H9 (cell line): ENCODE measurements at regions not wholly inside any gene's neighbourhood (a gene's known extent, or its start where the extent isn't known, plus 50 kb on each side); places are given as distances from the start of the nearest gene placed in this dataset.

ENCODE experiments used
- DNase-seq: peaks from one replicate; pipeline ENCODE4 v3.0.0-alpha.2; 2017
- H2AFZ ChIP-seq: one replicate; pipeline ENCODE4 v1.6.1; 2013; ENCODE audit warnings: mild to moderate bottlenecking, low read length, control low read depth, moderate library complexity
- H2AK5ac ChIP-seq: 2 replicates; pipeline ENCODE4 v1.6.1; 2013; ENCODE audit warnings: low read length, control low read depth, mixed read lengths; ENCODE audit not compliant: insufficient read length
- H2BK120ac ChIP-seq: one replicate; pipeline ENCODE4 v1.6.1; 2013; ENCODE audit warnings: low read depth, mild to moderate bottlenecking, low read length, control low read depth, inconsistent platforms; ENCODE audit not compliant: poor library complexity, severe bottlenecking
- H2BK12ac ChIP-seq: 2 replicates; pipeline ENCODE4 v1.6.1; 2013; ENCODE audit warnings: low read length, control low read depth, mixed read lengths, low read depth; ENCODE audit not compliant: insufficient read length
- H2BK15ac ChIP-seq: 2 replicates; pipeline ENCODE4 v1.6.1; 2013; ENCODE audit warnings: low read depth, low read length, control low read depth
- H2BK20ac ChIP-seq: one replicate; pipeline ENCODE4 v1.6.1; 2013; ENCODE audit warnings: low read depth, mild to moderate bottlenecking, low read length, control low read depth, inconsistent platforms; ENCODE audit not compliant: poor library complexity, severe bottlenecking
- H2BK5ac ChIP-seq: 2 replicates; pipeline ENCODE4 v1.6.1; 2013; ENCODE audit warnings: low read length, control low read depth, mixed read lengths; ENCODE audit not compliant: insufficient read length
- H3K14ac ChIP-seq: 2 replicates; pipeline ENCODE4 v1.6.1; 2013; ENCODE audit warnings: low read length, control low read depth; ENCODE audit not compliant: insufficient read depth
- H3K18ac ChIP-seq: 2 replicates; pipeline ENCODE4 v1.6.1; 2013; ENCODE audit warnings: low read depth, mild to moderate bottlenecking, mixed read lengths, low read length, control low read depth; ENCODE audit not compliant: insufficient read length
- H3K23ac ChIP-seq: 2 replicates; pipeline ENCODE4 v1.6.1; 2013; ENCODE audit warnings: low read length, control low read depth, mixed read lengths, low read depth; ENCODE audit not compliant: insufficient read length
- H3K23me2 ChIP-seq: 2 replicates; pipeline ENCODE4 v1.6.1; 2013; ENCODE audit warnings: low read depth, mild to moderate bottlenecking, mixed read lengths, low read length, control low read depth; ENCODE audit not compliant: insufficient read length, poor library complexity, severe bottlenecking
- H3K27ac ChIP-seq: 2 replicates; pipeline ENCODE4 v1.5.1; 2013; ENCODE audit warnings: low read length, control low read depth, mixed read lengths, low read depth; ENCODE audit not compliant: insufficient read length
- H3K27me3 ChIP-seq: 2 replicates; pipeline ENCODE4 v1.6.1; 2013; ENCODE audit warnings: low read length, control low read depth, inconsistent platforms; ENCODE audit not compliant: insufficient read depth
- H3K4ac ChIP-seq: 2 replicates; pipeline ENCODE4 v1.6.1; 2013; ENCODE audit warnings: low read depth, mild to moderate bottlenecking, control low read depth, inconsistent platforms, low read length, moderate library complexity
- H3K4me1 ChIP-seq: 2 replicates; pipeline ENCODE4 v1.6.1; 2013; ENCODE audit warnings: low read length, control low read depth, inconsistent platforms; ENCODE audit not compliant: insufficient read depth
- H3K4me2 ChIP-seq: 2 replicates; pipeline ENCODE4 v1.6.1; 2013; ENCODE audit warnings: low read length, control low read depth, mixed read lengths; ENCODE audit not compliant: insufficient read length, insufficient read depth
- H3K56ac ChIP-seq: 2 replicates; pipeline ENCODE4 v1.6.1; 2013; ENCODE audit warnings: low read depth, mild to moderate bottlenecking, mixed read lengths, low read length, control low read depth; ENCODE audit not compliant: insufficient read length
- H3K79me1 ChIP-seq: 2 replicates; pipeline ENCODE4 v1.6.1; 2013; ENCODE audit warnings: low read depth, mild to moderate bottlenecking, moderate library complexity, low read length, control low read depth, inconsistent platforms; ENCODE audit not compliant: insufficient read depth, poor library complexity, severe bottlenecking
- H3K79me2 ChIP-seq: 2 replicates; pipeline ENCODE4 v1.6.1; 2013; ENCODE audit warnings: low read length, control low read depth, inconsistent platforms; ENCODE audit not compliant: insufficient read depth
- H3K9ac ChIP-seq: 2 replicates; pipeline ENCODE4 v1.6.1; 2013; ENCODE audit warnings: low read length, control low read depth, mixed read lengths; ENCODE audit not compliant: insufficient read length; ENCODE audit errors: extremely low read depth
- H3K9me3 ChIP-seq: one replicate; pipeline ENCODE4 v1.6.1; 2013; ENCODE audit warnings: low read depth, low read length, inconsistent platforms; ENCODE audit not compliant: control insufficient read depth
- H3T11ph ChIP-seq: one replicate; pipeline ENCODE4 v1.6.1; 2013; ENCODE audit warnings: mild to moderate bottlenecking, low read length, control low read depth, inconsistent platforms
- H4K20me1 ChIP-seq: one replicate; pipeline ENCODE4 v1.6.1; 2013; ENCODE audit not compliant: control insufficient read depth, insufficient read length, insufficient read depth
- H4K5ac ChIP-seq: 2 replicates; pipeline ENCODE4 v1.6.1; 2013; ENCODE audit warnings: low read depth, mild to moderate bottlenecking, mixed read lengths, low read length, control low read depth; ENCODE audit not compliant: insufficient read length
- H4K8ac ChIP-seq: replicated peaks from 2 replicates; pipeline ENCODE4 v1.6.1; 2013; ENCODE audit warnings: low read length, control low read depth, mixed read lengths, low read depth; ENCODE audit not compliant: insufficient read length
- H4K91ac ChIP-seq: 2 replicates; pipeline ENCODE4 v1.6.1; 2013; ENCODE audit warnings: low read depth, mild to moderate bottlenecking, moderate library complexity, mixed read lengths, low read length, control low read depth; ENCODE audit not compliant: insufficient read length
- H3K27ac Mint-ChIP-seq, 3 experiments: 2 replicates in 2 of 3; 3 replicates in 1 of 3; pipeline ENCODE4 v1.8.0; 2020 to 2021; ENCODE audit warnings: mixed read lengths in 3 of 3, mild to moderate bottlenecking in 1 of 3, moderate library complexity in 1 of 3
- H3K27me3 Mint-ChIP-seq: 2 replicates; pipeline ENCODE4 v1.8.0; 2021; ENCODE audit warnings: low read depth, mild to moderate bottlenecking, moderate library complexity, mixed read lengths
- H3K36me3 Mint-ChIP-seq, 3 experiments: 2 replicates in 2 of 3; 3 replicates in 1 of 3; pipeline ENCODE4 v1.8.0; 2020 to 2021; ENCODE audit warnings: low read depth in 3 of 3, mixed read lengths in 3 of 3; ENCODE audit not compliant: insufficient read depth in 1 of 3
- H3K4me1 Mint-ChIP-seq, 2 experiments: 2 replicates each; pipeline ENCODE4 v1.8.0; 2020; ENCODE audit warnings: mixed read lengths in 2 of 2
- H3K4me3 Mint-ChIP-seq, 2 experiments: 2 replicates in 1 of 2; 3 replicates in 1 of 2; pipeline ENCODE4 v1.8.0; 2020 to 2021; ENCODE audit warnings: mild to moderate bottlenecking in 2 of 2, mixed read lengths in 2 of 2, moderate library complexity in 1 of 2
- H3K9me3 Mint-ChIP-seq, 2 experiments: 2 replicates in 1 of 2; 3 replicates in 1 of 2; pipeline ENCODE4 v1.8.0; 2020; ENCODE audit warnings: mild to moderate bottlenecking in 2 of 2, mixed read lengths in 2 of 2, moderate library complexity in 1 of 2
- CTCF ChIP-seq: fragments of 200-600 bp; sonication (generic); conservative IDR thresholded peaks from 3 replicates; pipeline ENCODE4 v1.8.0; 2021; ENCODE audit warnings: antibody characterized with exemption, mild to moderate bottlenecking
- WGBS: extraction: QIAGEN DNeasy Blood & Tissue Kit; methylation state at CpG from one replicate; pipeline ENCODE4 v1.1.7; 2013; ENCODE audit warnings: missing lambda C conversion rate, low lambda C conversion rate, mixed read lengths; ENCODE audit not compliant: insufficient read length; ENCODE audit errors: extremely low coverage; 5-methylcytosine and 5-hydroxymethylcytosine counted together

GRCh38 chr6:93524671-93525451 lies 105.5 kb upstream of the EPHA7 start:
- H3K4me1 ChIP-seq: no peaks in the 10 kb centered on the region
- Mint-ChIP-seq H3K27ac (no peak overlapping the region), H3K27me3 (no peaks in the 10 kb centered on the region), H3K4me1 (no peaks in the 10 kb centered on the region), H3K4me3 (no peak overlapping the region), H3K36me3 (no peaks in the 10 kb centered on the region), H3K9me3 (no peaks in the 10 kb centered on the region)
- no peak overlapping the region for H3K14ac ChIP-seq
- no peak for TF ChIP-seq CTCF
- no peak overlapping the region for H2AK5ac ChIP-seq
- H2BK20ac ChIP-seq: no peak overlapping the region
- H3K9me3 ChIP-seq: no peaks in the 10 kb centered on the region
- no peak overlapping the region for H2BK15ac ChIP-seq
- no peak overlapping the region for H4K91ac ChIP-seq
- no CpG with 5 or more reads among the region's 6 CpGs for WGBS
- H2BK120ac ChIP-seq: no peak overlapping the region
- no peak overlapping the region for H2BK5ac ChIP-seq
- no peaks in the 10 kb centered on the region for H3K23me2 ChIP-seq
- no peak for DNase-seq
- no peak overlapping the region for H4K5ac ChIP-seq
- H3K27ac ChIP-seq: no peak overlapping the region
- H3K9ac ChIP-seq: no peak overlapping the region
- H3K79me2 ChIP-seq: no peaks in the 10 kb centered on the region
- no peak overlapping the region for H3K23ac ChIP-seq
- H4K8ac ChIP-seq: no peak overlapping the region
- no peak overlapping the region for H3K18ac ChIP-seq
- H3T11ph ChIP-seq: no peak overlapping the region
- no peak overlapping the region for H3K4me2 ChIP-seq
- no peaks in the 10 kb centered on the region for H3K79me1 ChIP-seq
- H3K56ac ChIP-seq: no peak overlapping the region
- no peaks in the 10 kb centered on the region for H3K27me3 ChIP-seq
- no peak overlapping the region for H2AFZ ChIP-seq
- H4K20me1 ChIP-seq: no peaks in the 10 kb centered on the region
- no peak overlapping the region for H3K4ac ChIP-seq
- no peak overlapping the region for H2BK12ac ChIP-seq
